ENCODE measurements at regions not wholly inside any gene's neighbourhood (a gene's known extent, or its start where the extent isn't known, plus 50 kb on each side); places are given as distances from the start of the nearest gene placed in this dataset.

- no peaks in the 10 kb centered on the region for H3K4me1 Mint-ChIP-seq
- H3K27me3 Mint-ChIP-seq: peaks cover 10% of the 10 kb centered on the region
- intact Hi-C loops (cut with micrococcal nuclease): no loop called here
- H3K27ac Mint-ChIP-seq: no peak overlapping the region
- DNase-seq: no peak
- no peaks in the 10 kb centered on the region for H3K9me3 Mint-ChIP-seq
- no peaks in the 10 kb centered on the region for H3K36me3 Mint-ChIP-seq (ENCODE audit: low read depth)
- no peak overlapping the region for H3K4me3 Mint-ChIP-seq
These were observed 771.1 kb upstream of the ZEB2 start for GRCh38 chr2:145290986-145291385.

GRCh38 chr2:145289946-145290345 lies 770.0 kb upstream of the ZEB2 start:
- H3K27ac Mint-ChIP-seq: no peak overlapping the region
- H3K9me3 Mint-ChIP-seq: no peaks in the 10 kb centered on the region
- DNase-seq: no peak
- no peaks in the 10 kb centered on the region for H3K36me3 Mint-ChIP-seq (ENCODE audit: low read depth)
- intact Hi-C loops (cut with micrococcal nuclease): no loop called here
- no peaks in the 10 kb centered on the region for H3K4me1 Mint-ChIP-seq
- H3K27me3 Mint-ChIP-seq: peaks cover 12% of the 10 kb centered on the region
- H3K4me3 Mint-ChIP-seq: no peak overlapping the region

DNA sequence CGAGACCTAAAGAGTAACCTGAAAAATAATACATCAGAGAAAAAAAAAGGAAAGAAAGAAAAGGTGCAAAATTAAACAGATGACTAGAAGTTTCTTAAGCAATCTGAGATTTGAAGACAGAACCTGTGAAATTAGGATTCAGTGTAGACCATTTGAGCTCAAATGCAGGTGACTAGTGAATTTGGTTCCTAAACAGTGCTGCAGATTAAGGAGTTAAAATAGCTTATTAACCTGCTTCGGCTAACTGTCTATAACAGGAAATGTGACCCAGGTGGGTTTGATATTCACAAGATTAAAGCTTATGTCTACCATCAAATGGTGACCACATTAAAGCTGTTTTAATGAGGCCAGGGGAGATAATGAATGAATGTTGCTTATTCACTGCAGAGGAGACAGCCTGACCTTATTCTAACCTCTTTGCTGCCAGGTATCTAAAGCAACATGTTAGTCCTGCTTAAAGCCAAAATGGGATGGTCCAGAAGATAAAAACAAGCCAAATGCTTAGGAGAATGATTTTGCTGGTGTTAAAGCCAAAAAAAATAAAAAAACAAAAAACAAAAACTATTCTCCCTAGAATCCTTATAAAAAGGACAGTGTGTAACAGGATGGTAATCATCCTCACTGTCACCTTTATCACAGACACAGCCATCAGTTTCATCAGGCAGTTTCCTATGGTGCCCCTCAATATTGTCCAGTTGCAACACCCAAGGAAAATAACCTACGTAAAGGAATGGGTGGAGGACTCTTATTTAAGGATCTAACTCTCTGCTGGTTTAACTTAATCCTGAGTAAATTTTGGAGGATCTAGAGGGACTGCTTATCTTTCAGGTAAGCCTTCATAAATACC lies 769.0 kb upstream of the ZEB2 start:
- Mint-ChIP-seq H3K27ac (no peak overlapping the region), H3K36me3 (ENCODE audit: low read depth) (no peaks in the 10 kb centered on the region), H3K4me3 (no peak overlapping the region), H3K4me1 (no peaks in the 10 kb centered on the region), H3K27me3 (peaks cover 12% of the 10 kb centered on the region), H3K9me3 (no peaks in the 10 kb centered on the region)
- intact Hi-C loops (cut with micrococcal nuclease): no loop called here
- no peak for DNase-seq

DNA sequence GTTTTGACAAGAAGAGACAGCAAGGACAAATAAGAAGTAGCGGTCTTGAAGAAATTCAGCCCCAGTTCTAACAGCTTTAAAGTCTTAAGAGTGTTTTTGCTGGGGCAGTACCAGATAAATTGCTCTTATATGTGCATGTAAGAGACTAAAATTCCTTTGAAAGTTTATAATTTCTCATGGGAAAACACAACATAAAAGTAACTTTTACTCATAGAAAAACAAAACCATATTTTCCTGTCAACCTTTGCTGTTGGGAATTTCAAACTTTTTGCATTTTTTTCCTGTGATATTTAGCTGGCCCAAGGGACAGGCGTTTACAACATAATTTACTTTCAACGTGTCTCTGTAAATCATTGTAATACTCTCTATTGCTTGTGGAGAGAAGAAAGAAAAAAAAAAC lies 767.8 kb upstream of the ZEB2 start:
- H3K27me3 Mint-ChIP-seq: peaks cover 12% of the 10 kb centered on the region
- no peaks in the 10 kb centered on the region for H3K36me3 Mint-ChIP-seq (ENCODE audit: low read depth)
- intact Hi-C loops (cut with micrococcal nuclease): no loop called here
- no peak for DNase-seq
- H3K4me1 Mint-ChIP-seq: no peaks in the 10 kb centered on the region
- H3K27ac Mint-ChIP-seq: no peak overlapping the region
- H3K4me3 Mint-ChIP-seq: no peak overlapping the region
- H3K9me3 Mint-ChIP-seq: no peaks in the 10 kb centered on the region

DNA sequence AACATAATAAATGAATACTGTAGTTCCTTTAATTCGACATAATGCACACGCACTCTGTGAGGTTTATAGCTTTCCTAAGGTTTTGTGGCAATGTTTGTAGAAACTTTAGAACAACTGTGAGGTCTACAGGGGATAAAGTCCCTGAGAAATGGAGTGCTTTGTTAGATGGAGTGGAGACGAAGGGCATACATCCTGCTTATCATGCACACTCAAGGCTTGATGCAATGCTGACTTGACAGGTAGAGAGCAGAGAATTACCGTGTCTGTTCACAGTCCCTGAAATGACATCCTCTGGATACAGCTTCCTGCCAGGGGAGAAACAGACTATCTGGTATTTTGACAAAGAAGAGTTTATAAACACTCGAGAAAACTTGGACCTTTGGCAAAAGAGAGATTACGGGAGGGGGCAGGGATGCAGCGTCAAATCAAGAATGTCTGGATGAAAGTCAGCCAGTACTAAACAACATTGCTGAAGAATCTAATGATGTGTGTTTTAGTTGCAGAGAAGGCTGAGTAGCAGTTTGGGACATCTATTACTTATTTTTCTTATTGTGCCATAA lies 766.9 kb upstream of the ZEB2 start:
- no peak overlapping the region for H3K4me3 Mint-ChIP-seq
- DNase-seq: no peak
- no peaks in the 10 kb centered on the region for H3K9me3 Mint-ChIP-seq
- peaks cover 13% of the 10 kb centered on the region for H3K27me3 Mint-ChIP-seq
- H3K4me1 Mint-ChIP-seq: no peaks in the 10 kb centered on the region
- no peaks in the 10 kb centered on the region for H3K36me3 Mint-ChIP-seq (ENCODE audit: low read depth)
- H3K27ac Mint-ChIP-seq: no peak overlapping the region
- intact Hi-C loops (cut with micrococcal nuclease): no loop called here

DNA sequence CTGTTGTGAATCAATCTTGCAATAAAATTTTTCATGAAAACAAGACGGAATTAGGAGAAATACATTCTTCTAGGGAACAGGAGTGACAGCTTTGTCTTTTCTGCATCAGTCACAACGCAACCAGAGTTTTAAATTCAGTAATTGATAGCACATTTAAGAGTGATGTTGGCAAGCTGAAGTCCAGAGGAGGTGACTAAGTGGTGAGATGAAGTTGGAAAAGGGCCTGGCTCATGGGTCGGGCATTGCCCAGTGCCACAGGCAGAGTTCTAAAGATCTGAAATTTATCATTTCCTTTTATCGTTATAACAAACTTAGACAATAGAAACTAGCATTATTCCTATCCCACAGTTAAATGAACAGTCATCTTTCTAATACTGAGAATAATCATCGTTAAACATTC lies 764.6 kb upstream of the ZEB2 start:
- Mint-ChIP-seq H3K27ac (no peak overlapping the region), H3K4me1 (no peaks in the 10 kb centered on the region), H3K27me3 (peaks cover 13% of the 10 kb centered on the region), H3K36me3 (ENCODE audit: low read depth) (no peaks in the 10 kb centered on the region), H3K4me3 (no peak overlapping the region), H3K9me3 (no peaks in the 10 kb centered on the region)
- intact Hi-C loops (cut with micrococcal nuclease): no loop called here
- DNase-seq: no peak

DNA sequence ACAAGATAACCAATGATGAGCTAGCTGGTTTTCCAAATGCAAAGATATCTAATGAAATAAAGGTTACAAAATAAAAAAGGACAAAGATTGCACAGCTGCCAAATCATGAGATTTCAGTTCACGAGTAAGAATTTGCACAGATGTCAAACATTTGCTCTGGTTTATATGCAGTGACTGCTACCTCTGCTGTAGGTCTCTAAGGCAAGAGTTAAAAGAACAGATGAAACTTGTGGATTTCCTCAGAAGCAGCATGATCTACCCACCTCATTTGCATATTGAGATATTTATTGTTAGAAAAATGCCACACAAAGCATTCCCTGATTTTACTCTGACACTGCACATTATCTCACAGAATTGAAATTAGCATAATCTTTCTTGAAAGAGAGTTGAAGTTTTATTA lies 763.2 kb upstream of the ZEB2 start:
- Mint-ChIP-seq H3K27ac (no peak overlapping the region), H3K9me3 (no peaks in the 10 kb centered on the region), H3K36me3 (ENCODE audit: low read depth) (no peaks in the 10 kb centered on the region), H3K4me1 (no peaks in the 10 kb centered on the region), H3K4me3 (no peak overlapping the region), H3K27me3 (peaks cover 9% of the 10 kb centered on the region)
- DNase-seq: no peak
- intact Hi-C loops (cut with micrococcal nuclease): no loop called here

DNA sequence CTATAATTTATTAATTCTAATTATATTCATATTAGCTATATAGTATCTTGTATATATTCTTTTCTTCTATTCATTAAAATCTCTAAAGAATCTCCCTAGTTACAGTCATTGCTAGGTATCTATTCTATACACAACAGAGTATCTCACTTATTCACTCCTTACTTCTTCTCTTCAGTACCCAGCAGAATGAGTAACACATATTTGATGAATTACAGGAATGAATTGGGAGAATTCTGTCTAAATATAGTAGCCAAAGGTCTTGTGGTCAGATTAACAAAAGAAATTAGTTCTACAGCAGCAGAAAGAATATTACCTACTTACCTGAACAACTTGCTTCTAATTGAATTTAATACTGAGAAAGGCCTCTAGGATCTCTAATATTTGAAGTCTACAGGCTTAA lies 758.0 kb upstream of the ZEB2 start:
- Mint-ChIP-seq H3K36me3 (ENCODE audit: low read depth) (no peaks in the 10 kb centered on the region), H3K27ac (no peak overlapping the region), H3K27me3 (peaks cover 5% of the 10 kb centered on the region), H3K4me3 (no peak overlapping the region), H3K9me3 (no peaks in the 10 kb centered on the region), H3K4me1 (no peaks in the 10 kb centered on the region)
- DNase-seq: no peak
- intact Hi-C loops (cut with micrococcal nuclease): no loop called here

- H3K4me3 Mint-ChIP-seq: no peak overlapping the region
- H3K4me1 Mint-ChIP-seq: no peaks in the 10 kb centered on the region
- no peak overlapping the region for H3K27ac Mint-ChIP-seq
- DNase-seq: no peak
- H3K36me3 Mint-ChIP-seq (ENCODE audit: low read depth): no peaks in the 10 kb centered on the region
- no peaks in the 10 kb centered on the region for H3K9me3 Mint-ChIP-seq
- intact Hi-C loops (cut with micrococcal nuclease): no loop called here
- H3K27me3 Mint-ChIP-seq: peaks cover 4% of the 10 kb centered on the region
These were observed 753.9 kb upstream of the ZEB2 start for GRCh38 chr2:145273840-145274239.

DNA sequence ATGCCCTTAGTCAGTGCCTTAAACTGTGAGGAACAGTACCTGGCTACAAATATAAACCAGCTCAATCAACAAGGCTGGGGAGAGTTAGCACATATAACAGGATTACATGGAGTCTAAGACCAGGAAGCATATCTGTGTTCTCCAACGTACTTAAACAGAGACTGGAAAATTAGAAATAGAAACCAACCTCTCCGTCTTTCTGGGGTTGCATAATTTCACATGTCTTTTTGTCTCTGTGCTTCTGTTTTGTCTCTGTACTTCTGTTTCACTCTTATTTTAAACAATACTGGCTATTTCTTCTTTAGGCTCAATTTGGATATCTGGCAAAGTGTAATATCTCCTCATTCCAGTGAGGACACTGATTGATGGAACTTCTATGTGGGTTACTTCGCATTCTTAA lies 749.0 kb upstream of the ZEB2 start:
- Mint-ChIP-seq H3K27ac (no peak overlapping the region), H3K4me3 (no peak overlapping the region), H3K4me1 (no peaks in the 10 kb centered on the region), H3K27me3 (peaks cover 3% of the 10 kb centered on the region), H3K36me3 (ENCODE audit: low read depth) (no peaks in the 10 kb centered on the region), H3K9me3 (no peaks in the 10 kb centered on the region)
- intact Hi-C loops (cut with micrococcal nuclease): no loop called here
- DNase-seq: no peak

GRCh38 chr2:145267451-145267850 lies 747.5 kb upstream of the ZEB2 start:
- Mint-ChIP-seq H3K9me3 (no peaks in the 10 kb centered on the region), H3K4me1 (no peaks in the 10 kb centered on the region), H3K27me3 (peaks cover 3% of the 10 kb centered on the region), H3K4me3 (no peak overlapping the region), H3K36me3 (ENCODE audit: low read depth) (no peaks in the 10 kb centered on the region), H3K27ac (no peak overlapping the region)
- DNase-seq: no peak
- intact Hi-C loops (cut with micrococcal nuclease): no loop called here

DNA sequence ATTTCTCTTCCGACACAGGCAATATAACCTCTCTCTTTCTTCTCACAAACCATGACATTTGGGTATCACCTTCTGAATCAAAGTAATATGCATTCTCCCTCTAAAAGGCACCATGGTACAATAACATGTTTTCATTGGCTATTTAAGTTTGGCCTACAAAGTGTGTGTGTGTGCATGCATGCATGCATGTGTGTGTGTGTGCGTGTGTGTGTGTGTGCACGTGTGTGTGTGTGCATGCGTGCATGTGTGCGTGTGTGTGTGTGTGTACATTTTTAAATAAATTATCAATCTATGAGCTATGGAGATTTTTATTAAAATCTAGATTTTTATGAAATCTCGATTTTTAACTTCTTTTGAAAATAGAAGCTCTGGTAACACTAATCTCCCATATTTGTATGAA lies 745.3 kb upstream of the ZEB2 start:
- H3K27me3 Mint-ChIP-seq: peaks cover 8% of the 10 kb centered on the region
- no peak overlapping the region for H3K4me3 Mint-ChIP-seq
- H3K9me3 Mint-ChIP-seq: no peaks in the 10 kb centered on the region
- H3K36me3 Mint-ChIP-seq (ENCODE audit: low read depth): no peaks in the 10 kb centered on the region
- no peak for DNase-seq
- intact Hi-C loops (cut with micrococcal nuclease): no loop called here
- H3K4me1 Mint-ChIP-seq: no peaks in the 10 kb centered on the region
- H3K27ac Mint-ChIP-seq: no peak overlapping the region

DNA sequence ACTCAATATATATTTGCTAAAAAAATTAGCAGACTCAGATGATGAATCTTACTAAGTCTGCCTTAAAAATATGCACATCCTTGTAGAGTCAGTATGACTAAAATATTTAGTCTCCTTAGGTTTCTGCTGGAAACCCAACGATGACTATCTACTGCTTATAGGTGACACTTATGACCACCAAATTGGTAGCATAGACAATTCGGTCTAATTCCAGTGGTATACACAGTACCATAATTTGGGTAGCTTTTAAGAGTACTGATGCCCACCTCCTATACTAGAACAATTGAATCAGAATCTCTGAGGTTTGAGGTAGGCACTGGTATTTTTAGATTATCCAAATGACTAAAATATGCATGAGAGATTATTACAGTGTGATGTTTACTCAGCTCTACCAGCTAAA lies 740.8 kb upstream of the ZEB2 start:
- no peak for DNase-seq
- Mint-ChIP-seq H3K27me3 (peaks cover 25% of the 10 kb centered on the region), H3K4me3 (no peak overlapping the region), H3K4me1 (peaks cover 9% of the 10 kb centered on the region), H3K36me3 (ENCODE audit: low read depth) (no peaks in the 10 kb centered on the region), H3K27ac (no peak overlapping the region), H3K9me3 (no peaks in the 10 kb centered on the region)
- intact Hi-C loops (cut with micrococcal nuclease): no loop called here

DNA sequence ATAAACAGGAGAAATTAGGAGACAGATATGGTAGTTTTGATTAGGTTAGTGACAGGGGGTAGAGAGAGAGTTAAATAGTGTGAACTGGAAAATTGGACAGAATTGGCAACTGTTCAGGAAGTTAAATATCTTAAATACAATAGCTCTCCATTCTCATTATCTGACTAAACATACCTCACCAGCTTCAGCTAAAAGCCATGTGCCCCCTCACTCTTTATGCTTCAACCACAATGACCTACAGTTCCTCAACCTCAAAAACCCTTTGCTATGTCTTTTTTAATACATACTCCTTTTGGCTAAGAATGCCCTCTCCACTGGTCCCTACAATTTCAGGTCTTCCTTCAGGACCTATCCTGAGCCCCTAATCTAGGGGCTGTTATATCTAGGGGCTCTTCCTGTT lies 740.2 kb upstream of the ZEB2 start:
- Mint-ChIP-seq H3K4me1 (peaks cover 9% of the 10 kb centered on the region), H3K36me3 (ENCODE audit: low read depth) (no peaks in the 10 kb centered on the region), H3K27me3 (peaks cover 25% of the 10 kb centered on the region), H3K27ac (no peak overlapping the region), H3K9me3 (no peaks in the 10 kb centered on the region), H3K4me3 (no peak overlapping the region)
- DNase-seq: no peak
- intact Hi-C loops (cut with micrococcal nuclease): no loop called here
